CD4-positive, alpha-beta T cell (primary cell): ENCODE measurements at regions not wholly inside any gene's neighbourhood (a gene's known extent, or its start where the extent isn't known, plus 50 kb on each side); places are given as distances from the start of the nearest gene placed in this dataset.

Source experiments
- ATAC-seq: fragments of 200-7000 bp; cut with Tn5 transposase; one replicate; pipeline ENCODE4 v1.10.0; 2022; ENCODE audit warnings: mild to moderate bottlenecking; ENCODE audit not compliant: poor library complexity
- CTCF ChIA-PET: fragments of 350-600 bp; sonication (Branson Sonifier 250); formaldehyde crosslinking; loops from one replicate; lab custom pipeline; 2021; ENCODE audit warnings: antibody characterized with exemption, inconsistent platforms; lab: Charles Lee
- POLR2A ChIA-PET: fragments of 350-600 bp; sonication (Branson Sonifier 250); formaldehyde crosslinking; loops from one replicate; lab custom pipeline; 2021; ENCODE audit warnings: antibody characterized with exemption, inconsistent platforms; lab: Charles Lee
- DNase-seq, 14 experiments: peaks; one replicate each; pipeline ENCODE4 v3.0.0-alpha.2; 2013 to 2020; ENCODE audit warnings: mixed read lengths in 2 of 14
- H3K27ac ChIP-seq, 2 donors: one replicate each; pipeline versions ENCODE4 v1.5.1 to v1.7.0; 2013; ENCODE audit warnings: low read length in 2 of 2, low read depth in 1 of 2, mild to moderate bottlenecking in 1 of 2
- H3K27me3 ChIP-seq, 2 experiments: 1 replicate in 1 of 2; 2 replicates in 1 of 2; pipeline versions ENCODE4 v1.6.1 to v1.7.0; 2013; ENCODE audit warnings: low read length in 2 of 2, control low read depth in 1 of 2, mild to moderate bottlenecking in 1 of 2, moderate library complexity in 1 of 2; ENCODE audit not compliant: insufficient read depth in 2 of 2, control insufficient read depth in 1 of 2
- H3K36me3 ChIP-seq: one replicate; pipeline ENCODE4 v1.6.1; 2013; ENCODE audit warnings: low read length, control low read depth; ENCODE audit not compliant: insufficient read depth
- H3K4me1 ChIP-seq: one replicate; pipeline ENCODE4 v1.6.1; 2013; ENCODE audit warnings: low read length, control low read depth; ENCODE audit not compliant: insufficient read depth
- H3K4me3 ChIP-seq: one replicate; pipeline ENCODE4 v1.5.1; 2013; ENCODE audit warnings: mild to moderate bottlenecking, low read length, moderate library complexity
- H3K9me3 ChIP-seq, 2 experiments: 1 replicate in 1 of 2; 2 replicates in 1 of 2; pipeline versions ENCODE4 v1.6.1 to v1.7.0; 2013; ENCODE audit warnings: low read length in 2 of 2, mild to moderate bottlenecking in 2 of 2, control low read depth in 1 of 2, moderate library complexity in 1 of 2; ENCODE audit not compliant: control insufficient read depth in 1 of 2, insufficient read depth in 1 of 2
- H3K27ac Mint-ChIP-seq: one replicate; pipeline ENCODE4 v1.8.0; 2020; ENCODE audit warnings: mixed read lengths
- H3K27me3 Mint-ChIP-seq: one replicate; pipeline ENCODE4 v1.8.0; 2021; ENCODE audit warnings: mixed read lengths
- H3K36me3 Mint-ChIP-seq: one replicate; pipeline ENCODE4 v1.8.0; 2021; ENCODE audit warnings: low read depth, mixed read lengths
- H3K4me1 Mint-ChIP-seq: one replicate; pipeline ENCODE4 v1.8.0; 2021; ENCODE audit warnings: low read depth, mixed read lengths
- H3K4me3 Mint-ChIP-seq: one replicate; pipeline ENCODE4 v1.8.0; 2020; ENCODE audit warnings: mild to moderate bottlenecking, mixed read lengths
- H3K9me3 Mint-ChIP-seq: one replicate; pipeline ENCODE4 v1.8.0; 2020; ENCODE audit warnings: mixed read lengths
- intact Hi-C, 2 experiments: fragments of 100-400 bp; cut with DNase I in 1 of 2; cut with micrococcal nuclease in 1 of 2; formaldehyde crosslinking; loops; one replicate each; pipeline versions ENCODE4 v1.15.1 to v1.9.0; 2023 to 2025; cut with DNase I, micrococcal nuclease
- TF ChIP-seq, protein P1 (sequence below): fragments of 200-600 bp; IDR thresholded peaks from one replicate; pipeline ENCODE4 v1.8.0; 2022; ENCODE audit warnings: antibody characterized with exemption, mild to moderate bottlenecking

GRCh38 chr10:4677296-4678021 is 148.5 kb upstream of the AKR1E2 start:
- Mint-ChIP-seq H3K9me3 (no peaks in the 10 kb centered on the region), H3K36me3 (no peaks in the 10 kb centered on the region), H3K27ac (no peak overlapping the region), H3K4me3 (no peak overlapping the region), H3K4me1 (no peaks in the 10 kb centered on the region), H3K27me3 (peaks cover 39% of the 10 kb centered on the region)
- ChIA-PET CTCF (no interaction called here), POLR2A (no interaction called here)
- TF ChIP-seq, protein P1, sequence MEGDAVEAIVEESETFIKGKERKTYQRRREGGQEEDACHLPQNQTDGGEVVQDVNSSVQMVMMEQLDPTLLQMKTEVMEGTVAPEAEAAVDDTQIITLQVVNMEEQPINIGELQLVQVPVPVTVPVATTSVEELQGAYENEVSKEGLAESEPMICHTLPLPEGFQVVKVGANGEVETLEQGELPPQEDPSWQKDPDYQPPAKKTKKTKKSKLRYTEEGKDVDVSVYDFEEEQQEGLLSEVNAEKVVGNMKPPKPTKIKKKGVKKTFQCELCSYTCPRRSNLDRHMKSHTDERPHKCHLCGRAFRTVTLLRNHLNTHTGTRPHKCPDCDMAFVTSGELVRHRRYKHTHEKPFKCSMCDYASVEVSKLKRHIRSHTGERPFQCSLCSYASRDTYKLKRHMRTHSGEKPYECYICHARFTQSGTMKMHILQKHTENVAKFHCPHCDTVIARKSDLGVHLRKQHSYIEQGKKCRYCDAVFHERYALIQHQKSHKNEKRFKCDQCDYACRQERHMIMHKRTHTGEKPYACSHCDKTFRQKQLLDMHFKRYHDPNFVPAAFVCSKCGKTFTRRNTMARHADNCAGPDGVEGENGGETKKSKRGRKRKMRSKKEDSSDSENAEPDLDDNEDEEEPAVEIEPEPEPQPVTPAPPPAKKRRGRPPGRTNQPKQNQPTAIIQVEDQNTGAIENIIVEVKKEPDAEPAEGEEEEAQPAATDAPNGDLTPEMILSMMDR, result no peak
- Histone ChIP-seq H3K27ac (no peak overlapping the region), H3K27me3 (peaks cover 0 to 14% of the 10 kb centered on the region in 2 experiments), H3K36me3 (no peaks in the 10 kb centered on the region), H3K9me3 (no peaks in the 10 kb centered on the region), H3K4me1 (no peaks in the 10 kb centered on the region), H3K4me3 (no peak overlapping the region)
- intact Hi-C loops, result no loop called here
- no peak for ATAC-seq
- no peak for DNase-seq

GRCh38 chr10:4676566-4676965 is 149.4 kb upstream of the AKR1E2 start:
- H3K36me3 ChIP-seq, result no peaks in the 10 kb centered on the region
- H3K4me3 ChIP-seq, result no peak overlapping the region
- peaks cover 0 to 14% of the 10 kb centered on the region in 2 experiments for H3K27me3 ChIP-seq
- no peak overlapping the region for H3K27ac ChIP-seq
- ATAC-seq (no peak), DNase-seq (no peak)
- H3K27ac Mint-ChIP-seq, result no peak overlapping the region
- ChIA-PET CTCF (no interaction called here), POLR2A (no interaction called here)
- H3K4me1 Mint-ChIP-seq, result no peaks in the 10 kb centered on the region
- intact Hi-C loops, result no loop called here
- H3K4me3 Mint-ChIP-seq, result no peak overlapping the region
- TF ChIP-seq, protein P1, result no peak
- peaks cover 41% of the 10 kb centered on the region for H3K27me3 Mint-ChIP-seq
- H3K36me3 Mint-ChIP-seq, result no peaks in the 10 kb centered on the region
- H3K9me3 Mint-ChIP-seq, result no peaks in the 10 kb centered on the region
- H3K4me1 ChIP-seq, result no peaks in the 10 kb centered on the region
- H3K9me3 ChIP-seq, result no peaks in the 10 kb centered on the region

GRCh38 chr10:4675808-4676207 is 150.2 kb upstream of the AKR1E2 start:
- H3K36me3 ChIP-seq, result no peaks in the 10 kb centered on the region
- POLR2A ChIA-PET, result no interaction called here
- Mint-ChIP-seq H3K9me3 (no peaks in the 10 kb centered on the region), H3K27ac (no peak overlapping the region), H3K4me1 (no peaks in the 10 kb centered on the region), H3K4me3 (no peak overlapping the region), H3K36me3 (no peaks in the 10 kb centered on the region), H3K27me3 (peaks cover 45% of the 10 kb centered on the region)
- H3K27me3 ChIP-seq, result peaks cover 0 to 14% of the 10 kb centered on the region in 2 experiments
- ATAC-seq (no peak), DNase-seq (no peak)
- TF ChIP-seq, protein P1, result no peak
- H3K4me3 ChIP-seq, result no peak overlapping the region
- no peaks in the 10 kb centered on the region for H3K9me3 ChIP-seq
- intact Hi-C loops, result no loop called here
- H3K27ac ChIP-seq, result no peak overlapping the region
- CTCF ChIA-PET, result no interaction called here
- H3K4me1 ChIP-seq, result no peaks in the 10 kb centered on the region
